GM12878 (cell line): ENCODE measurements at regions not wholly inside any gene's neighbourhood (a gene's known extent, or its start where the extent isn't known, plus 50 kb on each side); places are given as distances from the start of the nearest gene placed in this dataset.

Experiments used
- ATAC-seq: fragments of 200-7000 bp; cut with Tn5 transposase; 3 replicates; pipeline ENCODE4 v1.9.1; 2020; ENCODE audit warnings: mild to moderate bottlenecking, moderate library complexity
- BruUV-seq: library from RNA; stranded (reverse); fragments of 400-500 nt; replicated peaks from 2 replicates; lab custom pipeline; 2021; lab: Mats Ljungman, UMichigan
- CTCF ChIA-PET: fragments of 300-600 bp; sonication (Branson Sonifier 250); formaldehyde crosslinking; extraction: SDS; loops from one replicate; lab custom pipeline; 2021; ENCODE audit warnings: inconsistent platforms; lab: Yijun Ruan, JAX
- POLR2A ChIA-PET: fragments of 350-600 bp; formaldehyde crosslinking; extraction: SDS; loops from one replicate; lab custom pipeline; 2021; ENCODE audit warnings: inconsistent platforms; lab: Charles Lee
- RAD21 ChIA-PET: fragments of 300-600 bp; sonication (Branson Sonifier 250); formaldehyde crosslinking; loops from one replicate; lab custom pipeline; 2023; ENCODE audit warnings: antibody characterized with exemption; ENCODE audit not compliant: unreplicated experiment; lab: Charles Lee
- SMC1A ChIA-PET: fragments of 300-600 bp; sonication (Branson Sonifier 250); formaldehyde crosslinking; loops from one replicate; lab custom pipeline; 2023; ENCODE audit not compliant: unreplicated experiment, uncharacterized antibody; lab: Charles Lee
- DNase-seq: peaks from one replicate; pipeline ENCODE4 v3.0.0-alpha.2; 2011; ENCODE audit warnings: low read depth, low spot score
- FAIRE-seq: peaks from 3 replicates; lab custom pipeline; 2011; peaks lifted over from hg19 to GRCh38; lab: Jason Lieb, UNC
- H2AFZ ChIP-seq: 2 replicates; pipeline ENCODE4 v1.6.0; 2011; ENCODE audit warnings: low read depth, low read length, control low read depth; ENCODE audit not compliant: control insufficient read depth
- H3K27ac ChIP-seq: 2 replicates; pipeline ENCODE4 v1.5.1; 2011; ENCODE audit warnings: control low read depth; ENCODE audit not compliant: control insufficient read depth, insufficient read depth
- H3K27me3 ChIP-seq, 2 experiments: replicated peaks in 1 of 2; 2 replicates each; pipeline versions ENCODE4 v1.6.0 to v1.6.1; 2011; ENCODE audit warnings: low read length in 1 of 2; ENCODE audit not compliant: control insufficient read depth in 2 of 2, insufficient read depth in 2 of 2
- H3K36me3 ChIP-seq, 2 experiments: 2 replicates each; pipeline ENCODE4 v1.5.1; 2011; ENCODE audit warnings: low read length in 1 of 2; ENCODE audit not compliant: control insufficient read depth in 2 of 2, insufficient read depth in 2 of 2
- H3K4me1 ChIP-seq: 2 replicates; pipeline ENCODE4 v1.6.1; 2011; ENCODE audit warnings: mild to moderate bottlenecking, low read length, moderate library complexity, mixed read lengths; ENCODE audit not compliant: control insufficient read depth, insufficient read depth
- H3K4me2 ChIP-seq: 2 replicates; pipeline ENCODE4 v1.6.0; 2011; ENCODE audit warnings: control low read depth; ENCODE audit not compliant: control insufficient read depth, insufficient read depth
- H3K4me3 ChIP-seq: fragments of 200-600 bp; sonication (generic); 2 replicates; pipeline ENCODE4 v1.5.1; 2016
- H3K79me2 ChIP-seq: 2 replicates; pipeline ENCODE4 v1.6.0; 2011; ENCODE audit warnings: low read length; ENCODE audit not compliant: control insufficient read depth, insufficient read depth
- H3K9ac ChIP-seq: 2 replicates; pipeline ENCODE4 v1.8.0; 2011; ENCODE audit warnings: low read length, control low read depth, mixed read lengths; ENCODE audit not compliant: control insufficient read depth, insufficient read depth
- H3K9me3 ChIP-seq: replicated peaks from 3 replicates; pipeline ENCODE4 v1.5.1; 2011; ENCODE audit warnings: mild to moderate bottlenecking, low read length; ENCODE audit not compliant: control insufficient read depth, insufficient read depth
- H4K20me1 ChIP-seq: 2 replicates; pipeline ENCODE4 v1.6.0; 2011; ENCODE audit not compliant: control insufficient read depth, insufficient read depth
- DPF2 ChIP-seq: fragments of 450-650 bp; IDR thresholded peaks from 2 replicates; pipeline ENCODE4 v1.6.1; 2017; ENCODE audit warnings: mild to moderate bottlenecking
- FOXK2 ChIP-seq: fragments of 450-650 bp; IDR thresholded peaks from 2 replicates; pipeline ENCODE4 v1.6.1; 2017; ENCODE audit warnings: mild to moderate bottlenecking, moderate library complexity
- FOXM1 ChIP-seq: IDR thresholded peaks from 2 replicates; pipeline ENCODE4 v1.6.1; 2012; ENCODE audit warnings: low read depth, mild to moderate bottlenecking, inconsistent platforms, low read length, moderate library complexity
- HCFC1 ChIP-seq: fragments of 150-350 bp; IDR thresholded peaks from 2 replicates; pipeline ENCODE4 v1.6.1; 2014; ENCODE audit warnings: low read length
- HDAC6 ChIP-seq: fragments of 200-600 bp; sonication (generic); IDR thresholded peaks from one replicate; pipeline ENCODE4 v1.8.0; 2017; ENCODE audit warnings: antibody characterized with exemption; ENCODE audit not compliant: unreplicated experiment
- JUNB ChIP-seq: IDR thresholded peaks from 2 replicates; pipeline ENCODE4 v1.6.1; 2016; ENCODE audit warnings: antibody characterized with exemption, mild to moderate bottlenecking
- KLF5 ChIP-seq: fragments of 450-650 bp; IDR thresholded peaks from 2 replicates; pipeline ENCODE4 v1.6.1; 2014; ENCODE audit warnings: mild to moderate bottlenecking; ENCODE audit not compliant: partially characterized antibody
- LARP7 ChIP-seq: fragments of 450-650 bp; IDR thresholded peaks from 2 replicates; pipeline ENCODE4 v1.6.1; 2017; ENCODE audit warnings: mild to moderate bottlenecking
- MYC ChIP-seq: IDR thresholded peaks from 2 replicates; pipeline ENCODE4 v1.6.1; 2011; ENCODE audit warnings: mild to moderate bottlenecking, low read length, moderate library complexity, inconsistent platforms; ENCODE audit not compliant: insufficient read depth, insufficient replicate concordance, insufficient read length, severe bottlenecking
- NFIC ChIP-seq: IDR thresholded peaks from 2 replicates; pipeline ENCODE4 v1.6.1; 2012; ENCODE audit warnings: low read depth, mild to moderate bottlenecking, inconsistent platforms, low read length, moderate library complexity
- NR2C2 ChIP-seq: IDR thresholded peaks from 2 replicates; pipeline ENCODE4 v1.6.1; 2011; ENCODE audit warnings: borderline replicate concordance, low read depth; ENCODE audit not compliant: control insufficient read depth, insufficient read length
- SMAD1 ChIP-seq: fragments of 450-650 bp; IDR thresholded peaks from 2 replicates; pipeline ENCODE4 v1.6.1; 2018; ENCODE audit warnings: mild to moderate bottlenecking, low read depth; ENCODE audit not compliant: partially characterized antibody
- TBL1XR1 ChIP-seq: IDR thresholded peaks from 2 replicates; pipeline ENCODE4 v1.6.1; 2012; ENCODE audit warnings: low read depth, low read length, improper control_type of control experiment
- YBX1 ChIP-seq: fragments of 450-650 bp; IDR thresholded peaks from 2 replicates; pipeline ENCODE4 v1.6.1; 2016; ENCODE audit warnings: antibody characterized with exemption
- ZNF622 ChIP-seq: fragments of 450-650 bp; IDR thresholded peaks from 2 replicates; pipeline ENCODE4 v1.6.1; 2017; ENCODE audit warnings: mild to moderate bottlenecking, inconsistent platforms
- WGBS: methylation state at CpG from one replicate; pipeline ENCODE4 v1.1.6; 2016; ENCODE audit warnings: low lambda C conversion rate; ENCODE audit not compliant: insufficient replicate concordance, insufficient coverage; ENCODE audit errors: missing lambda C conversion rate; 5-methylcytosine and 5-hydroxymethylcytosine counted together
- in situ Hi-C: fragments of 300-500 bp; cut with MboI; formaldehyde crosslinking; loops from 9 replicates; pipeline ENCODE4 v1.14.3; 2018; ENCODE audit warnings: mixed read lengths
- intact Hi-C: fragments of 100-400 bp; cut with micrococcal nuclease; formaldehyde crosslinking; loops from one replicate; pipeline ENCODE4 v1.14.2; 2022; ENCODE audit not compliant: unreplicated experiment
- TF ChIP-seq, protein P1 (sequence below): fragments of 450-650 bp; IDR thresholded peaks from 2 replicates; pipeline ENCODE4 v1.6.1; 2017; ENCODE audit warnings: antibody characterized with exemption, mild to moderate bottlenecking, moderate library complexity
- TF ChIP-seq, protein P2 (sequence below): fragments of 450-650 bp; conservative IDR thresholded peaks from 2 replicates; pipeline ENCODE4 v1.6.1; 2017; ENCODE audit warnings: mild to moderate bottlenecking, moderate library complexity
- TF ChIP-seq, protein P3 (sequence below): fragments of 450-650 bp; IDR thresholded peaks from 2 replicates; pipeline ENCODE4 v1.6.1; 2017; ENCODE audit warnings: mild to moderate bottlenecking, moderate library complexity

GRCh38 chr5:35415309-35415708, 185.0 kb upstream of the PRLR start:
- intact Hi-C loops (no loop called here), in situ Hi-C loops (no loop called here)
- Histone ChIP-seq H3K4me2 (no peak overlapping the region), H3K27ac (no peak overlapping the region), H3K4me1 (no peaks in the 10 kb centered on the region), H4K20me1 (no peaks in the 10 kb centered on the region), H3K4me3 (no peak overlapping the region), H3K36me3 (no peaks in the 10 kb centered on the region), H3K9ac (no peak overlapping the region), H3K27me3 (no peaks in the 10 kb centered on the region), H2AFZ (no peak overlapping the region), H3K9me3 (no peaks in the 10 kb centered on the region; the same call in 2 of the 3 replicates), H3K79me2 (no peaks in the 10 kb centered on the region)
- BruUV-seq, result no TSS peak
- POLR2A ChIA-PET, result interaction anchor here (0.5 kb wide), 1 partner anchor 345 kb away, joined by 4 read pairs; no protein-coding TSS in a partner anchor
- SMC1A ChIA-PET, result interaction anchor here (0.9 to 1.3 kb wide), 3 partner anchors 16 to 111 kb away, joined by 3 read pairs; no protein-coding TSS in a partner anchor
- CTCF ChIA-PET, result interaction anchor here (1.0 kb wide), 1 partner anchor 21 kb away, joined by 3 read pairs; no protein-coding TSS in a partner anchor
- no peak for DNase-seq
- RAD21 ChIA-PET, result no interaction called here
- no peak for ATAC-seq
- no peak for FAIRE-seq
- WGBS, result 21% methylated on average over 2 of the region's 2 CpGs
- TF ChIP-seq FOXM1 (no peak), TBL1XR1 (no peak), HCFC1 (no peak), DPF2 (no peak), ZNF622 (no peak), HDAC6 (no peak), NFIC (no peak), LARP7 (no peak), SMAD1 (no peak), MYC (no peak), NR2C2 (no peak), FOXK2 (no peak), JUNB (no peak), KLF5 (no peak), YBX1 (no peak)
- TF ChIP-seq, protein P1, sequence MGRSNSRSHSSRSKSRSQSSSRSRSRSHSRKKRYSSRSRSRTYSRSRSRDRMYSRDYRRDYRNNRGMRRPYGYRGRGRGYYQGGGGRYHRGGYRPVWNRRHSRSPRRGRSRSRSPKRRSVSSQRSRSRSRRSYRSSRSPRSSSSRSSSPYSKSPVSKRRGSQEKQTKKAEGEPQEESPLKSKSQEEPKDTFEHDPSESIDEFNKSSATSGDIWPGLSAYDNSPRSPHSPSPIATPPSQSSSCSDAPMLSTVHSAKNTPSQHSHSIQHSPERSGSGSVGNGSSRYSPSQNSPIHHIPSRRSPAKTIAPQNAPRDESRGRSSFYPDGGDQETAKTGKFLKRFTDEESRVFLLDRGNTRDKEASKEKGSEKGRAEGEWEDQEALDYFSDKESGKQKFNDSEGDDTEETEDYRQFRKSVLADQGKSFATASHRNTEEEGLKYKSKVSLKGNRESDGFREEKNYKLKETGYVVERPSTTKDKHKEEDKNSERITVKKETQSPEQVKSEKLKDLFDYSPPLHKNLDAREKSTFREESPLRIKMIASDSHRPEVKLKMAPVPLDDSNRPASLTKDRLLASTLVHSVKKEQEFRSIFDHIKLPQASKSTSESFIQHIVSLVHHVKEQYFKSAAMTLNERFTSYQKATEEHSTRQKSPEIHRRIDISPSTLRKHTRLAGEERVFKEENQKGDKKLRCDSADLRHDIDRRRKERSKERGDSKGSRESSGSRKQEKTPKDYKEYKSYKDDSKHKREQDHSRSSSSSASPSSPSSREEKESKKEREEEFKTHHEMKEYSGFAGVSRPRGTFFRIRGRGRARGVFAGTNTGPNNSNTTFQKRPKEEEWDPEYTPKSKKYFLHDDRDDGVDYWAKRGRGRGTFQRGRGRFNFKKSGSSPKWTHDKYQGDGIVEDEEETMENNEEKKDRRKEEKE, result no peak
- TF ChIP-seq, protein P2, sequence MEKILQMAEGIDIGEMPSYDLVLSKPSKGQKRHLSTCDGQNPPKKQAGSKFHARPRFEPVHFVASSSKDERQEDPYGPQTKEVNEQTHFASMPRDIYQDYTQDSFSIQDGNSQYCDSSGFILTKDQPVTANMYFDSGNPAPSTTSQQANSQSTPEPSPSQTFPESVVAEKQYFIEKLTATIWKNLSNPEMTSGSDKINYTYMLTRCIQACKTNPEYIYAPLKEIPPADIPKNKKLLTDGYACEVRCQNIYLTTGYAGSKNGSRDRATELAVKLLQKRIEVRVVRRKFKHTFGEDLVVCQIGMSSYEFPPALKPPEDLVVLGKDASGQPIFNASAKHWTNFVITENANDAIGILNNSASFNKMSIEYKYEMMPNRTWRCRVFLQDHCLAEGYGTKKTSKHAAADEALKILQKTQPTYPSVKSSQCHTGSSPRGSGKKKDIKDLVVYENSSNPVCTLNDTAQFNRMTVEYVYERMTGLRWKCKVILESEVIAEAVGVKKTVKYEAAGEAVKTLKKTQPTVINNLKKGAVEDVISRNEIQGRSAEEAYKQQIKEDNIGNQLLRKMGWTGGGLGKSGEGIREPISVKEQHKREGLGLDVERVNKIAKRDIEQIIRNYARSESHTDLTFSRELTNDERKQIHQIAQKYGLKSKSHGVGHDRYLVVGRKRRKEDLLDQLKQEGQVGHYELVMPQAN, result no peak
- TF ChIP-seq, protein P3, sequence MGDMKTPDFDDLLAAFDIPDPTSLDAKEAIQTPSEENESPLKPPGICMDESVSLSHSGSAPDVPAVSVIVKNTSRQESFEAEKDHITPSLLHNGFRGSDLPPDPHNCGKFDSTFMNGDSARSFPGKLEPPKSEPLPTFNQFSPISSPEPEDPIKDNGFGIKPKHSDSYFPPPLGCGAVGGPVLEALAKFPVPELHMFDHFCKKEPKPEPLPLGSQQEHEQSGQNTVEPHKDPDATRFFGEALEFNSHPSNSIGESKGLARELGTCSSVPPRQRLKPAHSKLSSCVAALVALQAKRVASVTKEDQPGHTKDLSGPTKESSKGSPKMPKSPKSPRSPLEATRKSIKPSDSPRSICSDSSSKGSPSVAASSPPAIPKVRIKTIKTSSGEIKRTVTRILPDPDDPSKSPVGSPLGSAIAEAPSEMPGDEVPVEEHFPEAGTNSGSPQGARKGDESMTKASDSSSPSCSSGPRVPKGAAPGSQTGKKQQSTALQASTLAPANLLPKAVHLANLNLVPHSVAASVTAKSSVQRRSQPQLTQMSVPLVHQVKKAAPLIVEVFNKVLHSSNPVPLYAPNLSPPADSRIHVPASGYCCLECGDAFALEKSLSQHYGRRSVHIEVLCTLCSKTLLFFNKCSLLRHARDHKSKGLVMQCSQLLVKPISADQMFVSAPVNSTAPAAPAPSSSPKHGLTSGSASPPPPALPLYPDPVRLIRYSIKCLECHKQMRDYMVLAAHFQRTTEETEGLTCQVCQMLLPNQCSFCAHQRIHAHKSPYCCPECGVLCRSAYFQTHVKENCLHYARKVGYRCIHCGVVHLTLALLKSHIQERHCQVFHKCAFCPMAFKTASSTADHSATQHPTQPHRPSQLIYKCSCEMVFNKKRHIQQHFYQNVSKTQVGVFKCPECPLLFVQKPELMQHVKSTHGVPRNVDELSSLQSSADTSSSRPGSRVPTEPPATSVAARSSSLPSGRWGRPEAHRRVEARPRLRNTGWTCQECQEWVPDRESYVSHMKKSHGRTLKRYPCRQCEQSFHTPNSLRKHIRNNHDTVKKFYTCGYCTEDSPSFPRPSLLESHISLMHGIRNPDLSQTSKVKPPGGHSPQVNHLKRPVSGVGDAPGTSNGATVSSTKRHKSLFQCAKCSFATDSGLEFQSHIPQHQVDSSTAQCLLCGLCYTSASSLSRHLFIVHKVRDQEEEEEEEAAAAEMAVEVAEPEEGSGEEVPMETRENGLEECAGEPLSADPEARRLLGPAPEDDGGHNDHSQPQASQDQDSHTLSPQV, result no peak
